GM12873 (cell line): ENCODE measurements at regions not wholly inside any gene's neighbourhood (a gene's known extent, or its start where the extent isn't known, plus 50 kb on each side); places are given as distances from the start of the nearest gene placed in this dataset.

Experiments
- TF ChIP-seq, protein P1 (sequence below): IDR thresholded peaks from 2 replicates; pipeline ENCODE4 v1.5.1; 2012; ENCODE audit warnings: low read depth, mild to moderate bottlenecking, moderate library complexity, low read length, control low read depth; ENCODE audit not compliant: insufficient read depth; ENCODE audit errors: missing control alignments

DNA sequence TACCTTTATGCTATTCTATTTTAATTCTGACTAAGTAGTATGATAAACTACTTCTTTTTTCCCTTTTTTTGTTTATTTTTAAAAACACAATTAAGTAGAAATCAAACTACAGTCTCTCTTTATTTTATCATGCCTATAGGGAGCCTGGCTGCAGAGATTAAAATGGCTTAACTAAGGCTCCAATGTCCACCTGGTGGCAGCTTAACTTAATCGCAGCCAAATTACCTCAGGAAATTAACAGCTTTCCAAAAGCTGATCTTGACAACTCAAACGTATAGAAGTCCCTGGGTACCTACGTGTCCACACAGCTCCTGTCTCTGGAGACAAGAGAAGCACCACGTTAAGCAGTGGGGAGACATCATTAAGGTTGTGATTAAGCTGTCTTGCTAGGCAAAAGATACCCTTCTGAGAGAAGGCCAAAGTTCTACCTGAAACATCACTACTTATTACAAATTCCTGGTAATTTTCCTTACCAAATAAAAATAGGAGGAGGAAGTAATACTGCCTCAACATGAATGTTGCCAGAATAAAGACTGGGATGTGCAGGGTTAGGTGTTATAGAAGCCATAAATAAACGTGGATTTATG is 63.2 kb upstream of the SNX19 start:
- TF ChIP-seq, protein P1, sequence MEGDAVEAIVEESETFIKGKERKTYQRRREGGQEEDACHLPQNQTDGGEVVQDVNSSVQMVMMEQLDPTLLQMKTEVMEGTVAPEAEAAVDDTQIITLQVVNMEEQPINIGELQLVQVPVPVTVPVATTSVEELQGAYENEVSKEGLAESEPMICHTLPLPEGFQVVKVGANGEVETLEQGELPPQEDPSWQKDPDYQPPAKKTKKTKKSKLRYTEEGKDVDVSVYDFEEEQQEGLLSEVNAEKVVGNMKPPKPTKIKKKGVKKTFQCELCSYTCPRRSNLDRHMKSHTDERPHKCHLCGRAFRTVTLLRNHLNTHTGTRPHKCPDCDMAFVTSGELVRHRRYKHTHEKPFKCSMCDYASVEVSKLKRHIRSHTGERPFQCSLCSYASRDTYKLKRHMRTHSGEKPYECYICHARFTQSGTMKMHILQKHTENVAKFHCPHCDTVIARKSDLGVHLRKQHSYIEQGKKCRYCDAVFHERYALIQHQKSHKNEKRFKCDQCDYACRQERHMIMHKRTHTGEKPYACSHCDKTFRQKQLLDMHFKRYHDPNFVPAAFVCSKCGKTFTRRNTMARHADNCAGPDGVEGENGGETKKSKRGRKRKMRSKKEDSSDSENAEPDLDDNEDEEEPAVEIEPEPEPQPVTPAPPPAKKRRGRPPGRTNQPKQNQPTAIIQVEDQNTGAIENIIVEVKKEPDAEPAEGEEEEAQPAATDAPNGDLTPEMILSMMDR, result peak; percentile 37

DNA sequence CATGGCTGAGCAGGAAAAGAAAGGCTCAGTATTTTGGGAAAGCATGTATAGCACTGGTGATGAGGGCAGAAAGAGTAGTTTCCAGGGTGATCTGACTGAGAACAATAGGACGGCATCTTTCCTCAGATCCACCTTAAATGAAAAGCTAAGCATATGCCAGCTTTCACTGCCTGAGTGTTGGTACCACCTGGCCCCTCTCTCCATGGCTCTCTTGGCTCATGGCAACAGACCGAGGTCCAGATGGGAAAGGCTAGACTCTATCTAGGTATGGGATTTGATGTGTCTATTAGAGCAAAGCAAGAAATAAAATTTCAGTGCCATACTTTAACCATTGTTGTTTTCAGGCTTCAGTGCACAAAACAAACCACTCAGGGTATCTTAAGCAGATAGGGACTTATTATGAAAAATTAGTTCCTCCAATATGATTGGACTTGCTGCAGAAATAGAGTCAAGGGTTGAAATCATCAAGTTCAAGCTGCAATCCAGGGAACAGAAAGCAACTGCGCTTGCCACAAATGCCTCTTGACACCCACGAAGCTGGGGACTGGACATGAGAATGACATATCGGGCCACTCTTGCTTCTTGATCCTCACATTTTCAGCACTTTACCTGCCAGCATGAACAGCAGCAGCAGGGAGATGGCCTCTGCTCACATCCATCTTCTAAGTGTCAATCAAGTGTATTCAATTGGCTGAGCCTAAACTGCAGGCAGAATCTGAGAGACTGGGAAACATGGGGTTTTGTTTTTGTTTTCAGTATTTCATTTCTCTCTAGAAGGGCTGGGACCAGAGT is 64.0 kb upstream of the SNX19 start:
- TF ChIP-seq, protein P1, result no peak

GRCh38 chr11:130992788-130993187 is 76.5 kb upstream of the SNX19 start:
- TF ChIP-seq, protein P1, result no peak

DNA sequence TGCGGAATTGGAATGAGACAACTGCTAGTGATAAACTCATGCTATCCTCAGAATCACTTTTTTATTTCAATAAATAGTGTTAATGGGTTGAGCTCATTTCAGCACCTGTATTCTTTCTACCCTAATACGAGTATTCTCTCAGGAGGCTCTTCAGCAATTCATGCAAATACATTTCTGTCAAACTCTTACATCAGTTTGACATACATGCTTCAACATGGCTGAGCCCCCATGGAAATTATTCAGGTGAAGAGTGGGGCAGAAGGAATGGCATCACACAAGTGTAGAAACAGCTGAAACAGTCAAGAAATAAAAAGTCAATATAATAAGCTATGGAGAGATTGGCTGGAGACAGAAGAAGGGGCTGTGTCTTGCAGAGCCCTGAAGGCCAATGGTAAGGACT is 77.8 kb upstream of the SNX19 start:
- TF ChIP-seq, protein P1, result no peak

- TF ChIP-seq, protein P1, result no peak
Measured at GRCh38 chr11:130995266-130995665, 79.0 kb upstream of the SNX19 start.

DNA sequence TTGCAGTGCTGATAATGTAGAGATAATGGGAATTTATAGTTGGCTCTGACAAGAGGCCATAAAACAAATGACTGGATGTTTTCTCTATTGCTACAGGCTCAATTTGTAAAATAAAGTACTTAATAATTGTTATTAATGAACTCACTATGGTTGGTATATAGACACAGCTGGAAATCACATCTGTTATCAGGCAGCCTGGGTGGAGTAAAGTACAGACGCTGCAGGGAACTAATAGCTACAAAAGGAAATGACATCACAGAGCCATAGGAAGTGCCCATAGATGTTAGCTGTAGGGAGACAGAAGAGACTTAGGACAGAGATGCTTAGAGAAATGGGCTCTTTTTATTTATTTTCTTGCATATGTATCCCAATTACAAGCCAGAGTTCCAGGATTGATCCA is 81.0 kb upstream of the SNX19 start:
- TF ChIP-seq, protein P1, result no peak

DNA sequence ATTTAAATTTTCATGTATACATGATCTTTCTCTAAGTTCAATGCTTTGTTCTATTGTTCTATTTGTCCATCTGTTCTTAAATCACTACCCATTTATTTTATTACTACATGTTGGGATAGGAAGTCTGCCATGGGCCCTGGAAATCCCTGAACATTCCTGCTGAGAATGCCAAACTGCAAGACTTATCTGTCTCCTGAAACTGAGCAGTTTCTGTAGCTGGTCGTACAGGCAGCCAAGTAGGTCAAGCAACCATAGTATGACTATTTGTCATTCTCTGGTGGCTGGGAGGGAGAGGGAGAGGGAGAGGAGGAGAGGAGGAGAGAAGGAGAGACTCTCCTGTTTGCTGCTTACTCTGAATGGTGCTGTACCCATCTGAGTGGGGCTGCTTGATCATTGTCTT is 82.8 kb upstream of the SNX19 start:
- TF ChIP-seq, protein P1, result no peak
